Fibroblast of gingiva (primary cell): ENCODE measurements at regions not wholly inside any gene's neighbourhood (a gene's known extent, or its start where the extent isn't known, plus 50 kb on each side); places are given as distances from the start of the nearest gene placed in this dataset.

Experiments used
- DNase-seq: peaks from one replicate; pipeline ENCODE4 v3.0.0-alpha.2; 2011; ENCODE audit warnings: low read depth

DNA sequence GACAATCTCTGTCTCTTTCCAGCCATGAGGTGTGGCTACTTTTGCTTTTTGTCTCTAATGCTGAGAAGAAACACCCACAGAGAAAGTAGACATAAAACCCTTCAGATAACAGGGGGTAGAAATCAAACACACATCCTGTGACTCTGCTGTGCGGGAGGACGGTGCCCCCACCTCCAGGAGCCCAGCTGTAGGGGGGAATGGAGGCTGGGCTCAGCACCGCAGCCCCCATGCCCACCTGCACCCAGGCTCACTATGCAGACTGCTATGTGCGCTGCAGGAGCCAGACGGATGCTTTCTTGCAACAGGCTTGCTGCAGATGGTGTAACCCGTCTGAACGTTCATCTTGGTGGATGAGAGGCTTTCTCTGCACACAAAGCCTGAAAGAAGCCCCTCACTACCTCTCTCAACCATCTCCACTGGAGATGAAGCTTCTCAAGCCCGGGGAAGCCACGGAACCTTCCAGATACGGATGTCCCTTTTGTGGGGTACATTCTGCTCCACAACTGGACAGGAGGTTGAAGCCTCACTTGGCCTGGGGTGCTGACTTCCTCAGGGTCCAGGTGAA is 207.2 kb downstream of the GADD45G start:
- no peak for DNase-seq

DNA sequence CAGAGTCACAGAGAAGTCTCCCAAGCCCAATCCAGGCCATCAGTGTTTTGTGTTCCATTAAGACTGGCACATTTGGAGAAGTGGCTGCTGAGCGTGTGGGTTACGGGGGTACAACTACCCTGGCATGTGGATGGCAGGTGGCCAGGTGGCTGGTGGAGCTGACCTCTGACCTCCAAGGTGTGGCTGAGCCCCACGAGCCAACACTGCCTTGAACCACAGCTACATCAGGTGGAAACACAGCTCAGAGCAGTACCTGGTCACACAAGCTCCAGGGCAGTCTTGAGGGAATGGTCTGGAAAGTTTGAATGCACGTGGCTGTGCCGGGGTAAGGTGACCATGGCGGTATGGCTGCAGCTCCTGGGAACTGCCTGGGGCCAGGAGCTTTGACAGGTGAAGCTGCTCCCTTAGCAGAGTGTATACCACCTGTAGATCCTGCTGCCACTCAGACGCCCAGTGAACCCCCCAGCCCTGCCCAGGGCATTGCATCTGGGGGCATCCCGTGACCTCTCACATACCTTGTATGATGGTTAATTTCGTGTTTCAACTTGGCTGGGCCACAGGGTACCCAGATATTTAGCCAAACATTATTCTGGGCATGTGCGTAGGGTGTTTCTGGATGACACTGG is 207.9 kb downstream of the GADD45G start:
- no peak for DNase-seq

DNA sequence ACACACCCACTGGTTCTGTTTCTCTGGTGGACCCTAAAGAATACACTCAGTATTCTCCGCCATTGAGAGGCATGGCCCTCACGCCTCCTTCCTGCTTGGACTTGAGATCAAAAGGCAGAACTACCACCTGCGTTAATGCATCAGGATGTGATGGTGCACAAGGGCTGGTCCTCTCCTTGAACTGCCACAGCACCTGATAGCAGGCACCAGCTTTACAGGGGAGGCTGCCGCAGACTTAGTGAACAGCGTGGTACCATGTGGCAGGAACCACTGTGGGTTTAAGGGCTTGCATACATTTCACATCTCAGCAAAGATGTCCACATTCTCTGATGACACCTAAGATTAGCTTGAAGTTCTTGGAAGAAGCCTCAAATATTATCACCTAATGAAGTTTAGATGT is 208.7 kb downstream of the GADD45G start:
- DNase-seq = no peak

DNA sequence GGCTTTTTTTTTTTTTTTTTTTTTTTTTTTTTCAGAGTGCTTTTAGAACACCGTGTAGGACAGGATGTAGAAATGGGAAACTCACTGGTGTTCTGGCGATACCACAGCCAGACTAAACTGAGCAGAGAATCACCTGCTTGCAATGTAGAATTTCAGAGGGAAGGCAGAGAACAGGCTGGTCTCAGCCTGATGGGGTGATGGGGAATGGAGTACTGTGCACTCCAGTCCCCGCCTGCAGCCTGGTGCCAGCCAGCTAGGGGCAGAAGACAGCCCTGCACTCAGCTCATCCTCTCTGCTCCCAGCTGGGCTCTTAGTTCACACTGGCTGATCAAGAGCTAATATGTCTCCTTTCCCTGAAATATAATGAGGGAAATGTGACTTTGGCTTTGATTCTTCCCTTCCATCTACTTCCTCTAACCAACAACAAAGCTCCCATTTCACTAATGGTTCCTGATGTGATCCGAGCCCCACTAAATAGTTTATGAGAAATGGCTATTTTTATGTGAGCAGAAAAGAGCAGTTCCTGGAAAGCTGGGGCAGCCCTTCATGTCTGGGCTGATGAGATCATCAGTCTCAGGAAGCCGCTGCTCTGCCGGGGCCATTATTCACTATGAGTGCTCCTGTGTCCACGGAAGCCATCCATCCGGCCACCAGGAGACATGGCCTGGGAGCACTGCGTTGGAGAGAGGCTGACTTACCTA is 209.7 kb downstream of the GADD45G start:
- no peak for DNase-seq

DNA sequence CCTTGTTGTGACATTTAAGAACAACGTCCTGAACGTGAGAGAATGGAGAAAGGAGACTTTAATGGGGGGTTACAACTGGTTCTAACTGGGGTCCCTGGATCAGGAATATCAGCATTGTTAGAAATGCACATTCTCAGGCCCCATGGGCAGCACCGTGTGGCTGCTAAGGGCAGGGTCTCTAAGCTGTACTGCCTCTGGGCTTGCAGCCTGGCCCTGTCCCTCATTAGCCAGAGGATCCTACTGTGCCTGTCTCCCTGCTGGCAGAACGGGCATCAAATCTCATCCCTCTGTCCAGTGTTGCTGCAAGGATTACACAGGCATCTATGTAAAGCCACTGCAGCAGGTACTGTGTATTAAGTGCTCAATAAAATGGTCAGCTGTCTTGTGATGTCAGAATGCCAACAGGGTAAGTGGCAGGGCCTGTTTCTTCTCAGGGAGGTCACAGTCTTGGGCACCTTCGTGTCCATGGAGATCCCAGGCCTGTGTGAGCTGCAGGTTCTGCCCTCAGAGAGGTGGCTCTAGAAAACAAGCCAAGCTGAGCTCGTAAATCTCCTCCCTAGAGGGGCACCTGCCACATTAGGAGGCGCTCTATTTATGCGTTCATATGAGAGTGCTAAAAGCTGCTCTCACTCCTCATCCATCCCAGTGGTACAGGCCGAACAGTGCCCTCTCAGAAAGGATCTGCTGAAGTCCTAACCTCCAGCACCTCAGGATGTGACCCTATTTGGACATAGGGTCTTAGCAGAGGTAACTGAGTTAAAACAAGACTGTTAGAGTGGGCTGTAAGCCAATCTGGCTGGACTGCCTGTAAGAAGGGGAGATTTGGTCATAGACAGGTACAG is 210.5 kb downstream of the GADD45G start:
- DNase-seq = no peak

DNA sequence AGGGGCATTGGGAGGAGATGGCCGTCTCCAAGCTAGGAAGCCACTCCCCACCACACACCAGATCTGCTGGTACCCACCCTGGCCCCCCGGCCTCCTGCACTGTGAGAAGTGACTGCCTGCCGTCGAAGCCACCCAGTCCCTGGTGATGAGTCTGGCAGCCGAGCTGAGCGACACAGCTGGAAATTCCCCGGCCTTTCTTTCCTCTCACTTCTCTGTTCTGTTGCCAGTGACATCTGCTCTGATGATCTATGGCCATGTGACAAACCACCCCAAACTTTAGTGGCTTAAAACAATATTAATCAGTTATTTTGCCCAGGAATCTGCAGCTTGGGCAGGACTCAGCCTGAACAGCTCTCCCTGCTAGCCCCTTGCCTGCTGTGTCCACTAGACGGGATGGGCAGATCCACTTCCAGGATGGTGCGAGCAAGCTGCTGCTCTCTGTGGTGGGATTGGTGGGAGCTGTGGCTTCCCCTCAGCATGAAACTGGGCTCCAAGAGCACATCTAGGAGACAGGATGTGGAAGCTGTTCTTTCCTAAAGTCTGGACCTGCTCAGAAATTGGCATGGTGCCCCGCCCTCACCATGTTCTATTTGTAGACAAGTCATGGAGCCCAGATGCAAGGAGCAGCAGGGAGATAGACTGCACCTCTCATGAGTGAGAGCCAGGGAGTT is 211.2 kb downstream of the GADD45G start:
- DNase-seq = no peak

DNA sequence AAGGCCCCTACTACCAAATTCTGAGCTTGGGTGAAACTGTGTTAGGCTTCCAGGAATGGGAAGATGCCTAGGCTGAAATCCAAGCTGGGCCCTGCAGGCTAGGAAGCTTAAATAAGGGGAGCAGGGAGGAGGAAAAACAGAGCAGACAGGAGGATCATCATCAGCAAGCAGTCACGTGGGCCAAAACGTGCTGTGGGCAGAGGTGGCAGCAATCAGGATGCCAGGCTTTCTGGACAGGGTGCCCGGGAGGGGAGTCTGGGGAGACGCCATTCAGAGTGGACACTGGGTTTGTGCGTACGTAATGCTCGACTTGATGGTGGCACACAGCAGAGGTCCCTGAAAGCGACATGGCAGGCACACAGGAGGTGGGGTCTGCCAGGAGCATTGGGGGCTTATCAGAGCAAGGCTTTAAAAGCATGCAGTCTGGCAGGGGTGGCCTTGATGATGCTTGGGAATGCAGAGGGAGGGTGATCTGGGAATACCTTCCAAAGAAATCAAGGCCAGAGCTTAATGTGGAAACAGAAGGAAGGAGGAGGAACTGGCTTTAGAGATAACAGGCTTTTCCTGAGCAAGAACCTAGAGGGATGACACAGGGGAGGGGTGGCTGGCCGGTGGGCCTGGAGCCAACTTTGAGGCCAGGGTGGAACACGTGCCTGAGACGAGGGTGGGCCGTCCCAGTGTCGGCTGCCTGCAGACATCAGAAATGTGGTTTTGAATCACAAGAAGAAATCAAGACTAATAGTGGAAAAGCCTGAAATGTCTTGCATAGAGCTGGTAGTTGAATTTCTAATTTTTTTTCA is 212.5 kb downstream of the GADD45G start:
- DNase-seq = no peak

DNA sequence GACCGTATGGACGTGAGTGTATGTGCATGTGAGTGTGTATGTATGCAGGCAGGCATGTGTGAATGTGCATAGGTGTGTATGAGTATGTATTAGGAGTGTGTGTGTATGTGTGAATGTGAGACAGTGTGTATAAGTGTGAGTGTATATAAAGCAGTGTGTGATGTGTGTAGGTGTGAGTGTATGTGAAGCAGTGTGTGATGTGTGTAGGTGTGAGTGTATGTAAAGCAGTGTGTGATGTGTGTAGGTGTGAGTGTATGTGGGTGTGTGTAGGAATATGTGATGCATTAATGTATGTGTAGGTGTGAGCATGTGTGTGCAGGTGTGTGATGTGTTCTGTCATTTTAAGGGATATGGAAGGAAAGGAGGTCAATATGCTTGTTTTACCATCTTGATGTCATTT is 215.5 kb downstream of the GADD45G start:
- DNase-seq = no peak

DNA sequence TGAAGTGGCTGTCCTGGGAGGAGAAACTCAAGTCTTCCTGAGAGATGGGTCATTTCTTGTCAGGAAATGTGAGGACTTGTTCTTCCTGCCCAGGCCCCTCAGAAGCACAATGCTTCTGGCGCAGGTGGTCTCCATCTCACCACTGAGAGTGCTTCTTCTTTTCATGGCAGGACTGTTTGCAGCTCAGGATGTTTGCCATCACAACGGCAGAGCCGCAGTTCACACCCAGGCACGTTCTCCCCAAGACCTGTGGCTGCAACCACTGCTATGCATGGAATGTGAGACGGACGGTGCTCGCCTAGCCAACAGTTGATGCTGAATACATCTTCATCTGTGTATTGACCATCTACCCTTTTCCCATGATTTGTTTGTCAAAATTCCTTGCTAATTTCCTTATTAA is 216.3 kb downstream of the GADD45G start:
- no peak for DNase-seq

DNA sequence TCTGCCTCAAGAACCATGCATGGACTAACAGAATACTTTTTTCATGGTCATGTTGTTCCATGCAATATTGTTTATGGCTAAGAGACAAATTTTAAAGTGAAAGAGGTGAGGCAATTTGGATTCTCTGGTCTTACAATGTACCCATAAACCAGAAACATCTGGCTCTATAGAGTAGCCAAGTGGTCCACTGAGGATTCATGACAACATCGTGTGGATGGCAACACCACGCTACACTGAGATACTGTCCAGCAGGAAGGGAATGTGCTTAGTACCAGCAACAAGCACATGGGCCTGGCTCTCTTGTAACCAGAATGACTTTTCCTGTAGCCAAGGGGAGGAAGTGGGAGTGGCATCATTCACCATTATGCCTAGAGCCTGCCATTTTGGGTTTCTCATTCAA is 218.2 kb downstream of the GADD45G start:
- no peak for DNase-seq

DNA sequence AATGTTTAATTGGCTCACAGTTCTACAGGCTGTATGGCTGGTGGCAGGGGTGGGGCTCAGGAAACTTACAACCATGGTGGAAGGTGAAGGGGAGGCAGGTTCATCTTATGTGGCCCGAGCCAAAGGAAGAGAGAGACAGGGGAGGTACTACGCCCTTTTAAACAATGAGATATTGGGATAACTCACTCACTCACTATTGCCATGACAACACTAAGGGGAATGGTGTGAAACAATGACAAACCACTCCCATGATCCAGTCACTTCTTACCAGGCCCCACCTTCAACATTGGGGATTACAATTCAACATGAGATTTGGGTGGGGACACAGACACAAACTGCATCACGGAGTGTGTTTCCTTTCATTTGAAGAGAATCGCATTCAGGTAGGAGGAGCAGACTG is 220.9 kb downstream of the GADD45G start:
- DNase-seq = no peak

DNA sequence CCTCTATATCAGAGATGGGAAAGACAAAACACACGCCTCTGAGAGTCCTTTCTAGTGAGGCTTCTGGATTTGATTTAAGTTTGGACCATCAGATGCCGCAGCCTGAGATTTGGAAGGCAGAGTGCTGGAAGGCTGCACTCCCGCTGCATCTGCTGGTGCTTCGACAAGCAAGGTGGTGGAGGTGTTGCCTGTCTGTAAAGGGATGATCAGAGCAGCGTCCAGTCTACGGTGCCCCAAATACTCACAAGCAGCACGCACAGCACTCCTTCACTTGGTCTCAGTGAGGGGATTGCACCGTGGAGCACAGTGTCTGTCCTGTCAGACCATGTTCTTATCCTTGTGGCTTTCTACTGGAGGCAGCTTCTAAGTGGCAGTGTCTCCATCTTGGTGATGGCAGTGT is 221.4 kb downstream of the GADD45G start:
- DNase-seq = no peak

DNA sequence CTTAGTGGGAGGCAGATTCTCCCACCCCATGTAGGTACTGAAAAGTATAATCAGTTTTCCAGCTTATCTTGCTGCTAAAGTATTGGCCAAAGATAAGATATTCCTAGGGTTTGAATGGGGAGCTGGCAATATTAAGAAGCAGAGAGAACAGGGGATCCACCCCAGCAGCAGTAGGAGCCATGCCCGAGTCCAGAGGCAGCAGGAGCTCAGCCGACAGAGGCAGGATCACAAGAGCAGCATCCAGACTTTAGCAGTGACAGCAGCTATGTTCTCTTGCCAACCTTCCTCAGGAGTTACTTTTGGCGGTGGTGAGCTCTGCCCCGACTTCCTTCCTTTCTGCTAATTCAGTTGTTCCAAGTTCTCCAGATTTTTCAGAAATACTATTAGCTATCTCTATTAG is 224.5 kb downstream of the GADD45G start:
- DNase-seq = no peak

DNA sequence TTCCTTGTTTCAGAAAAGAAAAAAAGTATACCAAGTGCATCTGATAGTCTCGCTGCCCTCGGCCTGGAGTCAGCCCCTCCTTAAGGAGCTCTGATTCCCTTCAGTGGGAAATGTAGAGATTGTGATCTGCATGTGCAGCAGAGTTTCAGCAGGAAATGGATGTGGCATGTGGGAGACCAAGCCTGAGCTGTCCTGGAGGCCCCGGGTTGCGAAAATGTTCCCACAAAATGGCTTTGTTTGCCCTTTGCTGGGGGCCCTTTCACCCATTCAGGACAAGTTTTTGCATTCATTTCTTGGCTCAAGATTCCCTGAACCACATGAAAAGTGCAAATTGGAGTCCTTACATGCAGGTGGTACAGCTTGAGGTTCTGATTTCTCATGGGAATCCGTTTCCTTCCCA is 230.9 kb downstream of the GADD45G start:
- DNase-seq = no peak

DNA sequence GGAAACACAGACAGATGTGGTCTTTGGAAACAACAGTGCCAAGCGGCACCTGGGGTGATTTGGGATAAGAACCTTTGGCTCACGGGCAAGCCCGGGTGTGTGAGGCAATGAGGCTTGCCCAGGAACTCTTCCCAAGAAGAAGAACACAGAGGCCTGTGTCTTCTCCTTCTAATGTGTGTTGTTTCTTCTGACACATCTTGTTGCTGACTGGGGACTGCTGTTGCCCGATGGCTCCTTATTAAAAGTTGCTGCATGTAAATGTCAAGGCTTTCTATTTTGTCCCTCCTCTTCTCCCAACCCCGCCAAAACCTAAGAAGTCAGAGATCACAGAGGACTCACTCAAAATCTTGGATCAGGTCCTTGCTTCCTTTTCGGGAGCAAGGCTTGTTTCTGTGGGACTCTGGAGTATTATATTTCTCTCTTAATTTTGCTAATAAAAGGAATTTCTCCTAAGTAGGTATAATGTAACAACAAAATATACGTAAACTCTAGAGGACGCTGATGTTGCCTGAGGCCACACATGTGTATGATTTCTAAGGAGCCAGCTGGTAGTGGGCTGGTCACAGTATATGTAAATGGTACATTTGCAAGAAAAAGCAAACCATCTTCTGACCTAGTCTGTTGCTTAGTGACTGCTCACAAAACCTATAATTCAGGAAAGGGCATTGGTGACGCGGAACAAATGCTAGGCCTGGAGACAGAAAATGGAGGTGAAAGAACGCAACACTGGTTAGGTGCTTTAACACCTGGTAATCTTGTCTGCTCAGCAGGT is 232.5 kb downstream of the GADD45G start:
- DNase-seq = no peak

DNA sequence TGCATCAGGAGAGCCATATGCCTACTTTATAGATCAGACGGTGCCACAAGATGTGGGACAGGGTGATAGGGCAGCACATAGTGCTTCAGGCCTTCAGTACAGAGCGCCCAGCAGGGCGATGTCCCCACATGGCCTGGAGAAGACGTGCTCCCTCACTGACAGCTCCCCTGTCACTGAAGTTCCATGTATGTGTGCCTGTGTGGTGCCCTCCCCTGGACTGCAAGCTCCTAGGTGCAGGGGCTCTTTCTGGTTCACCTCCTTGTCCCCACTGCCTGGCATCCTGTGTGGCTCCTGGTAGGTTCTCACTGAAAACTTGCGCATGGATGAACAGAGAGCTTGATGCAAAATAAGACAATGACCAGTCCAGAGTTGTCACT is 233.1 kb downstream of the GADD45G start:
- no peak for DNase-seq

DNA sequence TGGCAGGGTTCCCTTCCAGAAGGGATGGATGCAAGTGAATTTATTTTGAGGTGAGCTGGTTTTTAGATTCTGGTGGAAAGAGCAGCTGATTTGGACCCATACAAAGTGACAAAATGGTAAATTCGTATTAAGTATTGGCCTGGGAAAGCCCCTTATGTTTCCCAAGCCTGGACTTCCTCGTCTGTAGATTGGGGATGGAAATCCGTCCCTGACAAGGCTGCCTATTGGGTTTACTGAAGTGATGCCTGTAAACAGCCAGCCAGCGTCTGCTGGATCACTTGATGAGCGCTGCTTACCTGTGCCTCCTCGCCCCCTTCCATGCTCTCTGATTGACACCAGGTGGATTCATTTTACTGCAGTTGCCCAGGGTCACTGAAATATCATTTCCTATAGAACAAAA is 233.8 kb downstream of the GADD45G start:
- DNase-seq = no peak

DNA sequence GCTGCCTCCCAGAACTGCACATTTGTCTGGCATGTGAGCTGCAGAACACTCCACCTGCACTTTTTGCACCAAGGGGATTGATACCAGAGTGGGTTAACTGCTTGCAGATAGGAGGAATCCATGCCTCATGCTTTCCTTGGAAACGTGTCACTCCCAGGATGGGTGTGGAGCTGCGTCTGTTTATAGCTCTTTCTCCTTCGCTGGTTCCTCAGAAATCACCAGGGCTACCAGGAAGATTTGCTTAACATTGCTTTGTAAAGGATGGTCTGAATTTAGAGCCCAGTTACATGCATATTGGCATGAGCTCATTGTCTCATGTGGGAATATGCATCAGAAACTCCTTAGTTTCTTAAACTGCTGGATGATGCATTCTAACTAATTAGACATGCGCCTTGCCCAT is 234.6 kb downstream of the GADD45G start:
- no peak for DNase-seq

DNA sequence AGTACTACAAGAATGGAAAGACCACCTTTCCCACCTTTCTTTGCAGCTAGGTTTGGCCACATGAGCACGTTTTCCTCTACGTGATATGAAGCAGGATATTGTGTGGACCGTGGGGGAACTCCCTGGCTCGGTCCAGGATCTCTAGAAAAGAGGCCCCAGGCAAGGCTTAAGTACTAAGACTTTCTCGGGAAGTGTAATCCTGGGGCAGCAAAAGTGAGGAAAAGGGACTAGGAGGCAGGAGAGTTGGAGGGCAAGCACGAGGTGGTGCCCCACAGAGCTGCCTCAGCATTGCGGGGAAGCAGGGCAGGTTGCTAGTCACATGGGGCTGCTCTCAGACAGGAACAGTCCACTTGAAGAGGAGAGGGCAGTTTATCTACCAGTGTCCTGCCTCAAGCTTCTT is 235.1 kb downstream of the GADD45G start:
- no peak for DNase-seq

DNA sequence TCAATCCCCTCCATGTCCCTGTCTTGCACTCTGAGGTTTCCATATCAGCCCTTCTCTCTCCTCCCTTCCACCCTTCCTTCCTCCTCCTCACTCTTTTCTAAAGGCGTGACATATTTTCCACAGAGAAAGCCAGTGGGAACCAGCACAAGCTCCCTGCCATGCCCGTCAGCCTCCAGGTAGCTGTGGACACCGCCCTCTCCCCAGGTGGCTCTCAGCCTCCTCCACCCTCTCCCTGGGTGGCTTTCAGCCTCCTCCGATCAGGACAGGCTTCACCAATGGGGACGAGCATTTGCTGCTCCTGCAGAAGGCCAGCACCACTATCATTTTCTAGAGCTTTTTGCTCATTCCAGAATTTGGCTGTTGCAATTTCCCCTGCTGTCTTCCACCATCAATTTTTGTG is 236.6 kb downstream of the GADD45G start:
- DNase-seq = no peak

DNA sequence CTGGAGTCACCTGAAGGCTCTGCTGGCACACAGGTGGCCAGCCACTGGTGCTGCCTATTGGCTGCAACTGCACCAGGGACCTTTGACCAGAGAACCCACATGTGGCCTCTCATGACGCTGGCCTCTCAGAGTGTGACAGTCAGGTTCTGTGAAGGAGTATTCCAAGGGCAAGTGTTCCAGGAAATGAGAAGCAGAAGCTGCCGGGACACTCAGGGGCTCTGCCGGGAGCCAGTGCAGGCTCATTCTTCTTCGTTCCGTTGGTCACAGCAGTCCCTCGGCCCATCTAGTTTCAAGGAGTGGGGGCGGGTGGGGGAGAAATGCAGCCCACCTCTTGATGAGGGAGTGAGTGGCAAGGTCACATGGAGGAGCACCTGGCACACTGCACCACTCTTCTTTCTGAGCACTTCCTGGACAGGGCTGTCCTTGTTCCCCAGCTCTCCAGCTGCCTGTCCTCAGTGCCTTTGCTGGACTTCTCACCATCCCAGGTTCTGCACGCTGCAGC is 237.5 kb downstream of the GADD45G start:
- DNase-seq = no peak
